K562 (cell line): ENCODE measurements at regions not wholly inside any gene's neighbourhood (a gene's known extent, or its start where the extent isn't known, plus 50 kb on each side); places are given as distances from the start of the nearest gene placed in this dataset.

Experiments used
- ATAC-seq: fragments of 200-7000 bp; cut with Tn5 transposase; 3 replicates; pipeline ENCODE4 v1.9.1; 2020; ENCODE audit warnings: moderate library complexity
- BruUV-seq: library from RNA; stranded (reverse); fragments of 400-500 nt; replicated peaks from 2 replicates; lab custom pipeline; 2021; lab: Mats Ljungman, UMichigan
- CTCF ChIA-PET: fragments of 300-600 bp; formaldehyde crosslinking; extraction: SDS; loops from one replicate; lab custom pipeline; 2021; ENCODE audit warnings: low intra/inter-chr PET ratio; lab: Yijun Ruan, JAX
- POLR2A ChIA-PET: fragments of 300-600, 350-650 bp; sonication (Branson Sonifier 250); formaldehyde crosslinking; extraction: SDS; loops from one replicate; lab custom pipeline; 2021; ENCODE audit warnings: antibody characterized with exemption, inconsistent platforms; lab: Yijun Ruan, JAX
- DNase-seq, 4 experiments: peaks; one replicate each; pipeline versions ENCODE4 v3.0.0 to v3.0.0-alpha.2; 2011 to 2018; ENCODE audit warnings: low spot score in 3 of 4, mixed read lengths in 3 of 4; ENCODE audit errors: extremely low read depth in 1 of 4
- FAIRE-seq: peaks from 2 replicates; lab custom pipeline; 2011; peaks lifted over from hg19 to GRCh38; lab: Jason Lieb, UNC
- H2AFZ ChIP-seq: 2 replicates; pipeline ENCODE4 v1.6.0; 2011; ENCODE audit warnings: low read depth, low read length, control low read depth, inconsistent platforms
- H3K27ac ChIP-seq: fragments of 200-600 bp; 3 replicates; pipeline ENCODE4 v1.8.0; 2011; ENCODE audit warnings: low read depth, mild to moderate bottlenecking, control low read depth, inconsistent platforms, low read length, moderate library complexity, mixed read lengths; ENCODE audit errors: extremely low read depth
- H3K27me3 ChIP-seq, 2 experiments: fragments of 300-600 bp in 1 of 2; 2 replicates in 1 of 2; 3 replicates in 1 of 2; pipeline versions ENCODE4 v1.6.0 to v1.8.0; 2011; ENCODE audit warnings: inconsistent platforms in 2 of 2, low read length in 2 of 2, mild to moderate bottlenecking in 1 of 2, mixed read lengths in 1 of 2, moderate library complexity in 1 of 2; ENCODE audit not compliant: control insufficient read depth in 2 of 2, insufficient read depth in 2 of 2
- H3K36me3 ChIP-seq: fragments of 300-600 bp; 3 replicates; pipeline ENCODE4 v1.8.0; 2011; ENCODE audit warnings: mild to moderate bottlenecking, low read length, inconsistent platforms; ENCODE audit not compliant: control insufficient read depth, insufficient read depth
- H3K4me1 ChIP-seq, 2 experiments: fragments of 200-600 bp in 1 of 2; replicated peaks in 1 of 2; 2 replicates in 1 of 2; 3 replicates in 1 of 2; pipeline versions ENCODE4 v1.5.1 to v1.8.0; 2011; ENCODE audit warnings: inconsistent platforms in 2 of 2, low read length in 2 of 2, mild to moderate bottlenecking in 1 of 2, mixed read lengths in 1 of 2, moderate library complexity in 1 of 2; ENCODE audit not compliant: control insufficient read depth in 2 of 2, insufficient read depth in 2 of 2
- H3K4me2 ChIP-seq: 2 replicates; pipeline ENCODE4 v1.6.1; 2011; ENCODE audit warnings: low read length, control low read depth, inconsistent platforms, mixed read lengths; ENCODE audit not compliant: insufficient read depth
- H3K4me3 ChIP-seq: fragments of 200-600 bp; sonication (generic), shearing (Covaris generic); 2 replicates; pipeline ENCODE4 v1.5.1; 2016; ENCODE audit warnings: control low read depth, inconsistent platforms
- H3K79me2 ChIP-seq: fragments of 200-600 bp; 3 replicates; pipeline ENCODE4 v1.8.0; 2011; ENCODE audit warnings: low read length, inconsistent platforms; ENCODE audit not compliant: control insufficient read depth, insufficient read depth
- H3K9ac ChIP-seq, 2 experiments: 2 replicates each; pipeline versions ENCODE4 v1.6.0 to v1.6.1; 2011; ENCODE audit warnings: low read depth in 2 of 2, low read length in 2 of 2, control low read depth in 1 of 2, inconsistent platforms in 1 of 2, mild to moderate bottlenecking in 1 of 2, mixed read lengths in 1 of 2; ENCODE audit not compliant: insufficient read depth in 1 of 2
- H3K9me1 ChIP-seq: one replicate; pipeline ENCODE4 v1.6.0; 2011; ENCODE audit warnings: inconsistent platforms, mild to moderate bottlenecking, low read length, moderate library complexity; ENCODE audit not compliant: control insufficient read depth, insufficient read depth
- H3K9me3 ChIP-seq: replicated peaks from 2 replicates; pipeline ENCODE4 v1.5.1; 2011; ENCODE audit warnings: low read depth, low read length, inconsistent platforms; ENCODE audit not compliant: control insufficient read depth, insufficient read depth
- H4K20me1 ChIP-seq: replicated peaks from 2 replicates; pipeline ENCODE4 v1.6.1; 2011; ENCODE audit warnings: low read length, inconsistent platforms, mixed read lengths; ENCODE audit not compliant: control insufficient read depth, insufficient read depth
- ARID1B ChIP-seq: fragments of 450-650 bp; IDR thresholded peaks from 2 replicates; pipeline ENCODE4 v1.6.1; 2016; ENCODE audit warnings: antibody characterized with exemption, mild to moderate bottlenecking, inconsistent platforms
- DLX4 ChIP-seq: fragments of 250-450 bp; sonication (Bioruptor Pico); IDR thresholded peaks from 2 replicates; pipeline ENCODE4 v1.6.1; 2021; ENCODE audit warnings: mild to moderate bottlenecking
- DPF2 ChIP-seq: fragments of 450-650 bp; IDR thresholded peaks from 2 replicates; pipeline ENCODE4 v1.6.1; 2016
- ELK1 ChIP-seq: sonication (generic); formaldehyde crosslinking; IDR thresholded peaks from 2 replicates; pipeline ENCODE4 v1.8.1; 2022; ENCODE audit warnings: missing genetic modification reagents
- ERF ChIP-seq: fragments of 450-650 bp; formaldehyde crosslinking; IDR thresholded peaks from 2 replicates; pipeline ENCODE4 v1.4.0; 2020; ENCODE audit warnings: mild to moderate bottlenecking, mixed read lengths
- ETV1 ChIP-seq: fragments of 450-650 bp; conservative IDR thresholded peaks from 2 replicates; pipeline ENCODE4 v1.6.1; 2016; ENCODE audit warnings: missing genetic modification characterization, control low read depth, low read depth, missing compliant biosample characterization
- HNRNPL ChIP-seq: fragments of 200-400 bp; formaldehyde crosslinking; IDR thresholded peaks from 2 replicates; pipeline ENCODE4 v1.6.1; 2017; ENCODE audit warnings: low read depth, mild to moderate bottlenecking, low read length
- KDM1A ChIP-seq, 2 experiments: fragments of 450-650 bp; IDR thresholded peaks; 2 replicates each; pipeline ENCODE4 v1.6.1; 2016; ENCODE audit warnings: mild to moderate bottlenecking in 2 of 2
- KDM4B ChIP-seq, 2 experiments: fragments of 450-650 bp in 1 of 2; sonication (generic) in 1 of 2; IDR thresholded peaks; 2 replicates each; pipeline ENCODE4 v1.6.1; 2016 to 2017; ENCODE audit warnings: borderline replicate concordance in 2 of 2, antibody characterized with exemption in 1 of 2, low read depth in 1 of 2, mild to moderate bottlenecking in 1 of 2
- L3MBTL2 ChIP-seq: fragments of 450-650 bp; IDR thresholded peaks from 2 replicates; pipeline ENCODE4 v1.6.1; 2016; ENCODE audit warnings: mild to moderate bottlenecking, moderate library complexity
- LEF1 ChIP-seq: fragments of 450-650 bp; IDR thresholded peaks from 2 replicates; pipeline ENCODE4 v1.6.1; 2016; ENCODE audit warnings: mild to moderate bottlenecking
- NRF1 ChIP-seq, 2 experiments: fragments of 450-650 bp; IDR thresholded peaks in 1 of 2; conservative IDR thresholded peaks in 1 of 2; 2 replicates each; pipeline ENCODE4 v1.6.1; 2014; ENCODE audit warnings: mild to moderate bottlenecking in 2 of 2
- SMAD2 ChIP-seq: fragments of 150-350 bp; IDR thresholded peaks from 2 replicates; pipeline ENCODE4 v1.6.1; 2014; ENCODE audit warnings: low read depth, mild to moderate bottlenecking, low read length
- TAL1 ChIP-seq: fragments of 450-650 bp; IDR thresholded peaks from 2 replicates; pipeline ENCODE4 v1.6.1; 2016; ENCODE audit warnings: mild to moderate bottlenecking
- TEAD4 ChIP-seq, 2 experiments: sonication (generic) in 1 of 2; formaldehyde crosslinking in 1 of 2; IDR thresholded peaks; 2 replicates each; pipeline versions ENCODE4 v1.6.1 to v1.8.0; 2012 to 2022; ENCODE audit warnings: borderline replicate concordance in 1 of 2, inconsistent platforms in 1 of 2, low read length in 1 of 2, mild to moderate bottlenecking in 1 of 2, missing genetic modification reagents in 1 of 2
- TSHZ1 ChIP-seq: fragments of 250-450 bp; sonication (Bioruptor Pico); IDR thresholded peaks from 2 replicates; pipeline ENCODE4 v1.4.0; 2020; ENCODE audit warnings: mild to moderate bottlenecking, moderate library complexity
- ZNF212 ChIP-seq: fragments of 450-650 bp; formaldehyde crosslinking; IDR thresholded peaks from 2 replicates; pipeline ENCODE4 v1.4.0; 2020; ENCODE audit warnings: mild to moderate bottlenecking
- ZNF316 ChIP-seq: fragments of 450-650 bp; IDR thresholded peaks from 2 replicates; pipeline ENCODE4 v1.6.1; 2016
- ZNF695 ChIP-seq: fragments of 450-650 bp; formaldehyde crosslinking; IDR thresholded peaks from 2 replicates; pipeline ENCODE4 v1.4.0; 2020; ENCODE audit warnings: mild to moderate bottlenecking, moderate library complexity
- ZNF707 ChIP-seq: fragments of 250-450 bp; sonication (Bioruptor Pico); conservative IDR thresholded peaks from 2 replicates; pipeline ENCODE4 v1.8.0; 2022; ENCODE audit warnings: inconsistent platforms, mild to moderate bottlenecking, moderate library complexity
- WGBS: fragments of 100-300 bp; shearing (Covaris generic); methylation state at CpG from one replicate; pipeline ENCODE4 v1.1.6; 2016; ENCODE audit warnings: low coverage, mixed read lengths; ENCODE audit not compliant: insufficient coverage; ENCODE audit errors: missing lambda C conversion rate; 5-methylcytosine and 5-hydroxymethylcytosine counted together
- in situ Hi-C: fragments of 300-500 bp; cut with MboI; formaldehyde crosslinking; loops from 4 replicates; pipeline ENCODE4 v1.15.0; 2018; ENCODE audit warnings: inconsistent platforms, mixed read lengths
- intact Hi-C: fragments of 100-400 bp; cut with micrococcal nuclease; formaldehyde crosslinking; loops from 2 replicates; pipeline ENCODE4 v1.14.2; 2022

- Histone ChIP-seq H3K4me1 (peaks cover 0 to 2% of the 10 kb centered on the region in 2 experiments; a peak in 1 of 5 replicates), H3K9me1 (no peaks in the 10 kb centered on the region), H3K27me3 (no peaks in the 10 kb centered on the region), H3K27ac (no peak overlapping the region), H3K36me3 (no peaks in the 10 kb centered on the region), H4K20me1 (no peaks in the 10 kb centered on the region), H3K4me2 (peak overlapping the region; percentile 18; the same call in 1 of the 2 replicates), H3K9ac (no peak overlapping the region), H3K9me3 (no peaks in the 10 kb centered on the region), H3K4me3 (no peak overlapping the region), H3K79me2 (no peaks in the 10 kb centered on the region), H2AFZ (peak overlapping the region; percentile 64; the same call in 1 of the 2 replicates)
- intact Hi-C loops (no loop called here), in situ Hi-C loops (no loop called here)
- POLR2A ChIA-PET = interaction anchor here (1.0 to 1.7 kb wide), 2 partner anchors 14 to 39 kb away, joined by 3 to 7 read pairs; no protein-coding TSS in a partner anchor
- BruUV-seq = no TSS peak
- DNase-seq (peak in 3 of 4 experiments; percentile 24 to 67 (median 49)), ATAC-seq (peak; percentile 90), FAIRE-seq (peak; percentile 76)
- WGBS = 19% methylated on average over 4 of the region's 4 CpGs
- CTCF ChIA-PET = no interaction called here
- TF ChIP-seq ZNF316 (no peak), ZNF212 (CRISPR knock-in tag) (no peak), ZNF707 (CRISPR knock-in tag) (no peak), TSHZ1 (CRISPR knock-in tag) (no peak), ETV1 (tag) (no peak), SMAD2 (no peak), L3MBTL2 (no peak), TAL1 (peak; percentile 30; the same call in 1 of the 2 replicates), ERF (CRISPR knock-in tag) (no peak), HNRNPL (no peak), ZNF695 (CRISPR knock-in tag) (no peak), KDM4B (IDR thresholded peaks at IDR 0.05; ENCODE audit: borderline replicate concordance in 2 of 2, low read depth in 1 of 2) (no peak), ARID1B (peak; percentile 46), ELK1 (CRISPR knock-in tag) (no peak), DLX4 (CRISPR knock-in tag) (no peak), LEF1 (no peak), KDM1A (IDR thresholded peaks at IDR 0.05) (0 out of 4 replicates have a peak, but pooled peaks of 1 of the 2 experiments have one; percentile 10), TEAD4 (IDR thresholded peaks at IDR 0.05; ENCODE audit: low read length) (peak; percentile 51), TEAD4 (CRISPR knock-in tag; IDR thresholded peaks at IDR 0.05; ENCODE audit: borderline replicate concordance) (no peak), DPF2 (0 out of 2 replicates have a peak, but pooled peaks have one; percentile 23), NRF1 (conservative IDR thresholded peaks at IDR 0.05 in 1 of 2, IDR thresholded peaks at IDR 0.05 in 1 of 2) (no peak)
These were observed 106.8 kb downstream of the EIF4E start for GRCh38 chr4:98822144-98822543.
